Loucy (cell line): ENCODE measurements at regions not wholly inside any gene's neighbourhood (a gene's known extent, or its start where the extent isn't known, plus 50 kb on each side); places are given as distances from the start of the nearest gene placed in this dataset.

ENCODE experiments used
- EZH2phosphoT487 ChIP-seq: fragments of 200-600 bp; IDR thresholded peaks from 2 replicates; pipeline ENCODE4 v1.6.1; 2018; ENCODE audit warnings: antibody characterized with exemption, mild to moderate bottlenecking, moderate library complexity, borderline replicate concordance
- TF ChIP-seq, protein P1 (sequence below): fragments of 200-600 bp; sonication (generic); conservative IDR thresholded peaks from 2 replicates; pipeline ENCODE4 v1.5.1; 2014; ENCODE audit warnings: mild to moderate bottlenecking, antibody characterized with exemption, low read length

DNA sequence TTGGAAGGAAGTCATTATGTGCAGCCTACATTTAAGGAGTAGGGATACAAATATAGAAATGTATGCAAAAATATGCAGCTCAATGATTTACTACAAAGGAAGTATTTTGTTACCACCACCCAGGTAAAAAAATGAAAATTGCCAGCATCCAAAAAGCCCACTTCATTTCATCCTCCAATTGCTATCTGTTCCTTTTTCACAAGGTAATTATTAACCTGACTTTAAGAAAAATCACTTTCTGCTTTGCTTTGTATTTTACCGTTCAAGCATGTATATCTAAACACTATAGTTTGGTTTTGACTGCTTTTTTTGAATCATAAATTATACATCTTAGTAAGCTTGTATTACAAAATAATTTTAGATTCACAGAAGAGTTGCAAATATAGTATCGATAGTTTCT lies 768.5 kb upstream of the GJE1 start:
- TF ChIP-seq, protein P1, sequence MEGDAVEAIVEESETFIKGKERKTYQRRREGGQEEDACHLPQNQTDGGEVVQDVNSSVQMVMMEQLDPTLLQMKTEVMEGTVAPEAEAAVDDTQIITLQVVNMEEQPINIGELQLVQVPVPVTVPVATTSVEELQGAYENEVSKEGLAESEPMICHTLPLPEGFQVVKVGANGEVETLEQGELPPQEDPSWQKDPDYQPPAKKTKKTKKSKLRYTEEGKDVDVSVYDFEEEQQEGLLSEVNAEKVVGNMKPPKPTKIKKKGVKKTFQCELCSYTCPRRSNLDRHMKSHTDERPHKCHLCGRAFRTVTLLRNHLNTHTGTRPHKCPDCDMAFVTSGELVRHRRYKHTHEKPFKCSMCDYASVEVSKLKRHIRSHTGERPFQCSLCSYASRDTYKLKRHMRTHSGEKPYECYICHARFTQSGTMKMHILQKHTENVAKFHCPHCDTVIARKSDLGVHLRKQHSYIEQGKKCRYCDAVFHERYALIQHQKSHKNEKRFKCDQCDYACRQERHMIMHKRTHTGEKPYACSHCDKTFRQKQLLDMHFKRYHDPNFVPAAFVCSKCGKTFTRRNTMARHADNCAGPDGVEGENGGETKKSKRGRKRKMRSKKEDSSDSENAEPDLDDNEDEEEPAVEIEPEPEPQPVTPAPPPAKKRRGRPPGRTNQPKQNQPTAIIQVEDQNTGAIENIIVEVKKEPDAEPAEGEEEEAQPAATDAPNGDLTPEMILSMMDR = no peak
- no peak for TF ChIP-seq EZH2phosphoT487
